Esophagus squamous epithelium (tissue), 5 donors: ENCODE measurements at regions not wholly inside any gene's neighbourhood (a gene's known extent, or its start where the extent isn't known, plus 50 kb on each side); places are given as distances from the start of the nearest gene placed in this dataset.

Experiments
- DNase-seq: peaks from one replicate; lab custom pipeline; 2025; lab: John Stamatoyannopoulos, UW
- H3K27ac ChIP-seq, 4 donors: fragments of 200-600 bp; sonication (generic); one replicate each; pipeline ENCODE4 v1.5.1; 2016 to 2019; ENCODE audit warnings: mild to moderate bottlenecking in 1 of 4
- H3K27me3 ChIP-seq, 4 donors: fragments of 200-600 bp; sonication (generic); 1 replicate in 3 of 4; 2 replicates in 1 of 4; pipeline versions ENCODE4 v1.5.1 to v1.6.0; 2017 to 2021; ENCODE audit warnings: antibody characterized with exemption in 1 of 4
- H3K36me3 ChIP-seq, 3 donors: fragments of 200-600 bp; sonication (generic); one replicate each; pipeline ENCODE4 v1.5.1; 2016 to 2019
- H3K4me1 ChIP-seq, 3 donors: fragments of 200-600 bp; sonication (generic); one replicate each; pipeline ENCODE4 v1.5.1; 2017 to 2019
- H3K4me3 ChIP-seq, 4 donors: fragments of 200-600 bp; sonication (generic); 1 replicate in 3 of 4; 2 replicates in 1 of 4; pipeline ENCODE4 v1.5.1; 2016 to 2019; ENCODE audit warnings: mild to moderate bottlenecking in 2 of 4, moderate library complexity in 1 of 4
- H3K9me3 ChIP-seq, 3 donors: fragments of 200-600 bp; sonication (generic); one replicate each; pipeline ENCODE4 v1.5.1; 2016 to 2019
- POLR2A ChIP-seq, 4 donors: fragments of 450-650 bp; IDR thresholded peaks; one replicate each; pipeline ENCODE4 v1.6.1; 2017; ENCODE audit warnings: antibody characterized with exemption in 4 of 4, mild to moderate bottlenecking in 4 of 4, moderate library complexity in 3 of 4
- WGBS, 2 donors: methylation state at CpG; one replicate each; pipeline ENCODE4 v1.1.5; 2018; 5-methylcytosine and 5-hydroxymethylcytosine counted together
- intact Hi-C: fragments of 100-400 bp; cut with DNase I; formaldehyde crosslinking; loops from one replicate; pipeline ENCODE4 v1.15.0; 2022
- TF ChIP-seq, protein P1 (sequence below), 6 experiments: fragments of 450-650 bp in 4 of 6; fragments of 200-600 bp in 2 of 6; sonication (generic) in 2 of 6; IDR thresholded peaks; one replicate each; pipeline ENCODE4 v1.5.1; 2016 to 2019; ENCODE audit warnings: antibody characterized with exemption in 6 of 6, mild to moderate bottlenecking in 4 of 6, moderate library complexity in 4 of 6
- donor health status: DM: yes; HTN: yes; CAD: no.

GRCh38 chr6:155684416-155685196 is 229.0 kb upstream of the NOX3 start:
- Histone ChIP-seq H3K36me3 (no peaks in the 10 kb centered on the region), H3K27me3 (no peaks in the 10 kb centered on the region), H3K9me3 (no peaks in the 10 kb centered on the region), H3K4me1 (no peaks in the 10 kb centered on the region), H3K27ac (no peak overlapping the region), H3K4me3 (no peak overlapping the region)
- no peak for DNase-seq
- no peak for TF ChIP-seq POLR2A (IDR thresholded peaks at IDR 0.05)
- TF ChIP-seq, protein P1, sequence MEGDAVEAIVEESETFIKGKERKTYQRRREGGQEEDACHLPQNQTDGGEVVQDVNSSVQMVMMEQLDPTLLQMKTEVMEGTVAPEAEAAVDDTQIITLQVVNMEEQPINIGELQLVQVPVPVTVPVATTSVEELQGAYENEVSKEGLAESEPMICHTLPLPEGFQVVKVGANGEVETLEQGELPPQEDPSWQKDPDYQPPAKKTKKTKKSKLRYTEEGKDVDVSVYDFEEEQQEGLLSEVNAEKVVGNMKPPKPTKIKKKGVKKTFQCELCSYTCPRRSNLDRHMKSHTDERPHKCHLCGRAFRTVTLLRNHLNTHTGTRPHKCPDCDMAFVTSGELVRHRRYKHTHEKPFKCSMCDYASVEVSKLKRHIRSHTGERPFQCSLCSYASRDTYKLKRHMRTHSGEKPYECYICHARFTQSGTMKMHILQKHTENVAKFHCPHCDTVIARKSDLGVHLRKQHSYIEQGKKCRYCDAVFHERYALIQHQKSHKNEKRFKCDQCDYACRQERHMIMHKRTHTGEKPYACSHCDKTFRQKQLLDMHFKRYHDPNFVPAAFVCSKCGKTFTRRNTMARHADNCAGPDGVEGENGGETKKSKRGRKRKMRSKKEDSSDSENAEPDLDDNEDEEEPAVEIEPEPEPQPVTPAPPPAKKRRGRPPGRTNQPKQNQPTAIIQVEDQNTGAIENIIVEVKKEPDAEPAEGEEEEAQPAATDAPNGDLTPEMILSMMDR (IDR thresholded peaks at IDR 0.05) = no peak
- intact Hi-C loops = no loop called here
- 61 to 67% methylated on average over 5 of the region's 5 CpGs for WGBS, 2 donors

DNA sequence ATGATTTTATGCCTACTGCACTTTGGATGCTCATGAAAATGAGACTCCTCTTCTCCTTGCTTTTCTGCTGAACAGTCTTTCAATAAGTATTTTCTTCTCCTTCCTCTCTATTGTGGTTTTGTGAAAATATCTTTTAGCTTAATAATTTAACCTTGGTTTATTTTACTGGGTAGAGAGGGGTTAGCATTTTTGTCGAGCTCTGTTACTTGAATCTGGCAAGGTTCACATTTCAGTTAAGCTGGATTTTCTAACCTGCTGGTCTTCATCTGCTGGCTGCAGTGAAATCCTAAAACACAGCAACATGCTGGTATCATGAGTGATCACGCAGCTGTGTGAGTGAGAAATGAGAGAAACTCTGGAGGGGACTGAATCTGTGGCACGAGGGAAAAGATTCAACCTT is 222.7 kb upstream of the NOX3 start:
- Histone ChIP-seq H3K27me3 (no peaks in the 10 kb centered on the region), H3K9me3 (no peaks in the 10 kb centered on the region), H3K4me3 (no peak overlapping the region), H3K4me1 (no peaks in the 10 kb centered on the region), H3K27ac (no peak overlapping the region), H3K36me3 (no peaks in the 10 kb centered on the region)
- intact Hi-C loops = no loop called here
- TF ChIP-seq POLR2A (IDR thresholded peaks at IDR 0.05) = no peak
- TF ChIP-seq, protein P1 (IDR thresholded peaks at IDR 0.05) = no peak
- 56 to 82% methylated on average over 3 of the region's 3 CpGs for WGBS, 2 donors
- no peak for DNase-seq

DNA sequence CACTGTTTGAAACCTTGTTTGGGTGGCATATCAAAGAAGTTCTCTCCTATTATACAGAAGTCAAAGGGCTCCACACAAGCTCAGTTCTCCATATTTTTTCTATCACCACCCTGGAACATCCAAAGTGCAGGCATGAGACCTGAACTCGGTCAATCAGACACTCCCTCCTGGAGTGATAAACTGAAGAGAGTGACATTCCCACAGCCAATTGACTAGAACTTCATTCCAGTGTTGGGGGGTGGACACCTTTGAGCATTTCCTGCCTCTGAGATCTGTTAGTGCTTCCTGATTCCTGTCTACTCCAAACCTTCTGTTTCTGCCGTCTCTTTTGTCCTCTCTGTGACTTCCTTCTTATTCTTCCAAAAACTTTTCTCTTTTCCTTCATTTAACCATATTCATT is 220.7 kb upstream of the NOX3 start:
- WGBS, 2 donors = 85 to 91% methylated on average over 2 of the region's 2 CpGs
- intact Hi-C loops = no loop called here
- Histone ChIP-seq H3K9me3 (no peaks in the 10 kb centered on the region), H3K27ac (no peak overlapping the region), H3K27me3 (peaks cover 0 to 5% (median 0%) of the 10 kb centered on the region in 4 donors), H3K4me1 (no peaks in the 10 kb centered on the region), H3K4me3 (no peak overlapping the region), H3K36me3 (no peaks in the 10 kb centered on the region)
- no peak for DNase-seq
- no peak for TF ChIP-seq POLR2A (IDR thresholded peaks at IDR 0.05)
- TF ChIP-seq, protein P1 (IDR thresholded peaks at IDR 0.05) = no peak

GRCh38 chr6:155670655-155671054 is 215.0 kb upstream of the NOX3 start:
- no peaks in the 10 kb centered on the region for H3K4me1 ChIP-seq
- no peak for DNase-seq
- H3K4me3 ChIP-seq = no peak overlapping the region
- no peaks in the 10 kb centered on the region for H3K9me3 ChIP-seq
- no peak for TF ChIP-seq POLR2A (IDR thresholded peaks at IDR 0.05)
- TF ChIP-seq, protein P1 (IDR thresholded peaks at IDR 0.05) = no peak
- intact Hi-C loops = no loop called here
- WGBS, 2 donors = 86 to 94% methylated on average over 2 of the region's 2 CpGs
- H3K27me3 ChIP-seq = peaks cover 0 to 5% (median 0%) of the 10 kb centered on the region in 4 donors
- no peaks in the 10 kb centered on the region for H3K36me3 ChIP-seq
- no peak overlapping the region for H3K27ac ChIP-seq

- no peaks in the 10 kb centered on the region for H3K4me1 ChIP-seq
- no peak for DNase-seq
- intact Hi-C loops = no loop called here
- H3K9me3 ChIP-seq = peaks cover 0 to 8% (median 0%) of the 10 kb centered on the region in 3 donors
- H3K27ac ChIP-seq = no peak overlapping the region
- H3K4me3 ChIP-seq = no peak overlapping the region
- no peaks in the 10 kb centered on the region for H3K27me3 ChIP-seq
- no peaks in the 10 kb centered on the region for H3K36me3 ChIP-seq
- TF ChIP-seq, protein P1 (IDR thresholded peaks at IDR 0.05) = no peak
- TF ChIP-seq POLR2A (IDR thresholded peaks at IDR 0.05) = no peak
- WGBS, 2 donors = 66 to 67% methylated on average over 6 of the region's 6 CpGs
Observed at GRCh38 chr6:155660251-155660977, 204.8 kb upstream of the NOX3 start.
